HepG2 (cell line): ENCODE measurements at regions not wholly inside any gene's neighbourhood (a gene's known extent, or its start where the extent isn't known, plus 50 kb on each side); places are given as distances from the start of the nearest gene placed in this dataset.

Experiments used
- ARNTL ChIP-seq: sonication (generic); formaldehyde crosslinking; IDR thresholded peaks from 2 replicates; pipeline ENCODE4 v1.4.0; 2020; ENCODE audit warnings: mild to moderate bottlenecking, missing genetic modification reagents
- ATF1 ChIP-seq: IDR thresholded peaks from 2 replicates; pipeline ENCODE4 v1.6.1; 2016; ENCODE audit warnings: mild to moderate bottlenecking, control low read depth
- CCDC6 ChIP-seq: sonication (generic); formaldehyde crosslinking; IDR thresholded peaks from 2 replicates; pipeline ENCODE4 v1.8.1; 2022; ENCODE audit warnings: mild to moderate bottlenecking, missing genetic modification reagents, moderate library complexity
- DMTF1 ChIP-seq: sonication (generic); formaldehyde crosslinking; IDR thresholded peaks from 2 replicates; pipeline ENCODE4 v1.4.0; 2020; ENCODE audit warnings: mild to moderate bottlenecking, missing genetic modification reagents
- GPN1 ChIP-seq: sonication (generic); formaldehyde crosslinking; IDR thresholded peaks from 2 replicates; pipeline ENCODE4 v1.5.1; 2020; ENCODE audit warnings: missing genetic modification reagents, borderline replicate concordance
- HOXA3 ChIP-seq: sonication (generic); formaldehyde crosslinking; IDR thresholded peaks from 2 replicates; pipeline ENCODE4 v1.5.0; 2020; ENCODE audit warnings: missing genetic modification reagents
- MTA3 ChIP-seq: sonication (generic); formaldehyde crosslinking; IDR thresholded peaks from 2 replicates; pipeline ENCODE4 v1.4.0; 2020; ENCODE audit warnings: missing genetic modification reagents
- MTF1 ChIP-seq: sonication (generic); formaldehyde crosslinking; IDR thresholded peaks from 2 replicates; pipeline ENCODE4 v1.5.0; 2020; ENCODE audit warnings: missing genetic modification reagents
- NCOR1 ChIP-seq: fragments of 200-600 bp; sonication (generic); IDR thresholded peaks from 2 replicates; pipeline ENCODE4 v1.7.0; 2017; ENCODE audit warnings: antibody characterized with exemption, low read length, borderline replicate concordance
- NFYB ChIP-seq: sonication (generic); formaldehyde crosslinking; IDR thresholded peaks from 2 replicates; pipeline ENCODE4 v1.4.0; 2020; ENCODE audit warnings: missing genetic modification reagents
- SRF ChIP-seq: IDR thresholded peaks from 2 replicates; pipeline ENCODE4 v1.6.1; 2011; ENCODE audit warnings: mild to moderate bottlenecking, low read depth, low read length, moderate library complexity
- TAF1 ChIP-seq: sonication (generic); formaldehyde crosslinking; IDR thresholded peaks from 2 replicates; pipeline ENCODE4 v1.4.0; 2020; ENCODE audit warnings: missing genetic modification reagents
- ZBTB38 ChIP-seq: sonication (generic); formaldehyde crosslinking; IDR thresholded peaks from 2 replicates; pipeline ENCODE4 v1.5.1; 2020; ENCODE audit warnings: mild to moderate bottlenecking, missing genetic modification reagents
- ZNF331 ChIP-seq: sonication (generic); formaldehyde crosslinking; IDR thresholded peaks from 2 replicates; pipeline ENCODE4 v1.4.0; 2020; ENCODE audit warnings: missing genetic modification reagents
- ZNF558 ChIP-seq: sonication (generic); formaldehyde crosslinking; IDR thresholded peaks from 2 replicates; pipeline ENCODE4 v1.9.0; 2022; ENCODE audit warnings: mild to moderate bottlenecking, missing genetic modification reagents, borderline replicate concordance
- ZNF564 ChIP-seq: sonication (generic); formaldehyde crosslinking; IDR thresholded peaks from 2 replicates; pipeline ENCODE4 v1.8.1; 2023; ENCODE audit warnings: mild to moderate bottlenecking, missing genetic modification reagents
- ZNF580 ChIP-seq: IDR thresholded peaks from 2 replicates; pipeline ENCODE4 v1.6.1; 2016; ENCODE audit warnings: low read depth, borderline replicate concordance
- ZSCAN22 ChIP-seq: sonication (generic); formaldehyde crosslinking; IDR thresholded peaks from 2 replicates; pipeline ENCODE4 v1.4.0; 2020; ENCODE audit warnings: mild to moderate bottlenecking, missing genetic modification reagents
- TF ChIP-seq, protein P1 (sequence below): fragments of 450-650 bp; IDR thresholded peaks from 2 replicates; pipeline ENCODE4 v1.6.1; 2017
- TF ChIP-seq, protein P2 (sequence below): sonication (generic); formaldehyde crosslinking; IDR thresholded peaks from 2 replicates; pipeline ENCODE4 v1.5.0; 2020; ENCODE audit warnings: missing genetic modification reagents
- TF ChIP-seq, protein P3 (sequence below): sonication (generic); formaldehyde crosslinking; IDR thresholded peaks from 2 replicates; pipeline ENCODE4 v1.8.0; 2022; ENCODE audit warnings: mild to moderate bottlenecking, missing genetic modification reagents, borderline replicate concordance
- TF ChIP-seq, protein P4 (sequence below): sonication (generic); formaldehyde crosslinking; IDR thresholded peaks from 2 replicates; pipeline ENCODE4 v1.5.0; 2020; ENCODE audit warnings: mild to moderate bottlenecking, missing genetic modification reagents

DNA sequence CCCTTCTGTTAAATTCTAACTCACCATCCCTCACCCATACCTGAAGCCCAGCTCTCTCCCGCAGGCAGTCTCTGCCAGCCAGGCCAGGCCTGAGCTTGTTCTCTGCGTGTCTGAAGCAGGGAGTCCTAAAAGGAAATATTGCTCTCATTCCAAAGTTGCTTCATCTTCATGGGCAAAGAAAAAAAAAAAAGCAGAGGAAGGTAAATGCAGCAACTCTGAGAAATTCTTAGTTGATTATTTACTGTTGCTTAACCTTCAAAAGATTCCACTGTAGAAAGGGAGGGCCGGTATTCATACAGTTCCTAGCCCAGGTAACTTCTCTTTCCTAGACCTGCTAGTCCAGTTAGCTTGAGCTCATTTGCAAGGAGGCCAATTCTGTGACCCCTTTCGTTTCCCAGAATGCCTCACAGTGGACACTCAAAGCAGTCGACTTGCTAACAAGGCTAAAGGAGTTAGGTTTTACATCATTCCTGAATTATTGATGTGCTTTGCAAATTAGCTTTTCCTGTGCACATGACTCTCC is 193.5 kb upstream of the EEA1 start (continued):
- TF ChIP-seq GPN1 (CRISPR knock-in tag) (no peak), ZBTB38 (CRISPR knock-in tag) (no peak), ZNF331 (CRISPR knock-in tag) (peak; percentile 22; the same call in 1 of the 2 replicates), SRF (no peak), ARNTL (CRISPR knock-in tag) (peak; percentile 34; the same call in 1 of the 2 replicates), ZNF564 (CRISPR knock-in tag) (no peak), HOXA3 (CRISPR knock-in tag) (no peak), ATF1 (CRISPR knock-in tag) (no peak; the same call in 1 of the 2 replicates), MTF1 (no peak), NCOR1 (peak; percentile 32; the same call in 1 of the 2 replicates), CCDC6 (peak; percentile 72), ZNF580 (CRISPR knock-in tag) (no peak; the same call in 1 of the 2 replicates), TAF1 (CRISPR knock-in tag) (peak; percentile 57), NFYB (CRISPR knock-in tag) (no peak), MTA3 (CRISPR knock-in tag) (no peak), ZSCAN22 (CRISPR knock-in tag) (no peak), ZNF558 (CRISPR knock-in tag) (no peak), DMTF1 (CRISPR knock-in tag) (no peak)
- TF ChIP-seq, protein P1, sequence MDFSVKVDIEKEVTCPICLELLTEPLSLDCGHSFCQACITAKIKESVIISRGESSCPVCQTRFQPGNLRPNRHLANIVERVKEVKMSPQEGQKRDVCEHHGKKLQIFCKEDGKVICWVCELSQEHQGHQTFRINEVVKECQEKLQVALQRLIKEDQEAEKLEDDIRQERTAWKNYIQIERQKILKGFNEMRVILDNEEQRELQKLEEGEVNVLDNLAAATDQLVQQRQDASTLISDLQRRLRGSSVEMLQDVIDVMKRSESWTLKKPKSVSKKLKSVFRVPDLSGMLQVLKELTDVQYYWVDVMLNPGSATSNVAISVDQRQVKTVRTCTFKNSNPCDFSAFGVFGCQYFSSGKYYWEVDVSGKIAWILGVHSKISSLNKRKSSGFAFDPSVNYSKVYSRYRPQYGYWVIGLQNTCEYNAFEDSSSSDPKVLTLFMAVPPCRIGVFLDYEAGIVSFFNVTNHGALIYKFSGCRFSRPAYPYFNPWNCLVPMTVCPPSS = no peak
- TF ChIP-seq, protein P2, sequence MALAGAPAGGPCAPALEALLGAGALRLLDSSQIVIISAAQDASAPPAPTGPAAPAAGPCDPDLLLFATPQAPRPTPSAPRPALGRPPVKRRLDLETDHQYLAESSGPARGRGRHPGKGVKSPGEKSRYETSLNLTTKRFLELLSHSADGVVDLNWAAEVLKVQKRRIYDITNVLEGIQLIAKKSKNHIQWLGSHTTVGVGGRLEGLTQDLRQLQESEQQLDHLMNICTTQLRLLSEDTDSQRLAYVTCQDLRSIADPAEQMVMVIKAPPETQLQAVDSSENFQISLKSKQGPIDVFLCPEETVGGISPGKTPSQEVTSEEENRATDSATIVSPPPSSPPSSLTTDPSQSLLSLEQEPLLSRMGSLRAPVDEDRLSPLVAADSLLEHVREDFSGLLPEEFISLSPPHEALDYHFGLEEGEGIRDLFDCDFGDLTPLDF (CRISPR knock-in tag) = no peak
- TF ChIP-seq, protein P3, sequence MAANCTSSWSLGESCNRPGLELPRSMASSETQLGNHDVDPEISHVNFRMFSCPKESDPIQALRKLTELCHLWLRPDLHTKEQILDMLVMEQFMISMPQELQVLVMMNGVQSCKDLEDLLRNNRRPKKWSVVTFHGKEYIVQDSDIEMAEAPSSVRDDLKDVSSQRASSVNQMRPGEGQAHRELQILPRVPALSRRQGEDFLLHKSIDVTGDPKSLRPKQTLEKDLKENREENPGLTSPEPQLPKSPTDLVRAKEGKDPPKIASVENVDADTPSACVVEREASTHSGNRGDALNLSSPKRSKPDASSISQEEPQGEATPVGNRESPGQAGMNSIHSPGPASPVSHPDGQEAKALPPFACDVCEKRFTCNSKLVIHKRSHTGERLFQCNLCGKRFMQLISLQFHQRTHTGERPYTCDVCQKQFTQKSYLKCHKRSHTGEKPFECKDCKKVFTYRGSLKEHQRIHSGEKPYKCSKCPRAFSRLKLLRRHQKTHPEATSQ (CRISPR knock-in tag) = no peak
- TF ChIP-seq, protein P4, sequence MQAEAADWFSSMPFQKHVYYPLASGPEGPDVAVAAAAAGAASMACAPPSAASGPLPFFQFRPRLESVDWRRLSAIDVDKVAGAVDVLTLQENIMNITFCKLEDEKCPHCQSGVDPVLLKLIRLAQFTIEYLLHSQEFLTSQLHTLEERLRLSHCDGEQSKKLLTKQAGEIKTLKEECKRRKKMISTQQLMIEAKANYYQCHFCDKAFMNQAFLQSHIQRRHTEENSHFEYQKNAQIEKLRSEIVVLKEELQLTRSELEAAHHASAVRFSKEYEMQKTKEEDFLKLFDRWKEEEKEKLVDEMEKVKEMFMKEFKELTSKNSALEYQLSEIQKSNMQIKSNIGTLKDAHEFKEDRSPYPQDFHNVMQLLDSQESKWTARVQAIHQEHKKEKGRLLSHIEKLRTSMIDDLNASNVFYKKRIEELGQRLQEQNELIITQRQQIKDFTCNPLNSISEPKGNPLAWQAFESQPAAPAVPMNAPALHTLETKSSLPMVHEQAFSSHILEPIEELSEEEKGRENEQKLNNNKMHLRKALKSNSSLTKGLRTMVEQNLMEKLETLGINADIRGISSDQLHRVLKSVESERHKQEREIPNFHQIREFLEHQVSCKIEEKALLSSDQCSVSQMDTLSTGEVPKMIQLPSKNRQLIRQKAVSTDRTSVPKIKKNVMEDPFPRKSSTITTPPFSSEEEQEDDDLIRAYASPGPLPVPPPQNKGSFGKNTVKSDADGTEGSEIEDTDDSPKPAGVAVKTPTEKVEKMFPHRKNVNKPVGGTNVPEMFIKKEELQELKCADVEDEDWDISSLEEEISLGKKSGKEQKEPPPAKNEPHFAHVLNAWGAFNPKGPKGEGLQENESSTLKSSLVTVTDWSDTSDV (CRISPR knock-in tag) = no peak
